ENCODE measurements at regions not wholly inside any gene's neighbourhood (a gene's known extent, or its start where the extent isn't known, plus 50 kb on each side); places are given as distances from the start of the nearest gene placed in this dataset.
A peak's percentile ranks its signal among the peaks of the same experiment; 100 is the strongest.
"Not testable (repeated sequence)": the region's sequence is repeated elsewhere in the genome, so short reads cannot be mapped to it uniquely, and the experiment has no call there.

DNA sequence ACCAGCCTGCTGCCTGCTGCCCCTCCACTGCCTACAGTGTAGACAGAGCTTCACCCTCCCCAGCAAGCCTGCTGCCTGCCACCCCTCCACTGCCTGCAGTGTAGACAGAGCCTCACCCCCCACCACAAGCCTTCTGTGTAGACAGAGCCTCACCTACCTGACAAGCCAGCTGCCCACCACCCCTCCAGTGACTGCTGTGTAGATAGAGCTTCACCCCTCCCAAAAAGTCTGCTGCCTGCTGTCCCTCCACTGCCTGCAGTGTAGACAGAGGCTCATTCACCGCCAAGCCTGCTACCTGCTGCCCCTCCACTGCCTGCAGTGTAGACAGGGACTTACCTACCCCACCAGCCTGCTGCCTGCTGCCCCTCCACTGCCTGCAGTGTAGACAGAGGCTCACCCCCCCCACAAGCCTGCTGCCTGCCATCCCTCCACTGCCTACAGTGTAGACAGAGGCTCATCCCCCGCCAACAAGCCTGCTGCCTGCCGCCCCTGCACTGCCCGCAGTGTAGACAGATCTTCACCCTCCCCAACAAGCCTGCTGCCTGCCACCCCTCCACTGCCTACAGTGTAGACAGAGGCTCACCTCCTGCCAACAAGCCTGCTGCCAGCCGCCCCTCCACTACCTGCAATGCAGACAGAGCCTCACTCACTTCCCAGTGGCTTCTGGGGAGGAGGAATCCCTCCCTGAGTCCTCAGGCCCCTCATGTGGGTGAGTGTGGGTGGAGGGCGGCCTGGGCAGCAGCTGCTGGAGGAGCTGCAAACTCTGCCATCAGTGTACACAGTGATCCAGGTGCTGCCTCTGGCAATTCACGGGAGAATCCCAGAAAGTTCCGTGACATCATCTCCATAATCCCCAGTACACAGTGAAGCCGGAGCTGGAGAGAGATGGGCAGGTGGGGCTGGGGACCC, 140.9 kb downstream of the DLL1 start:
- DNase-seq (ENCODE audit: low read depth in 1 of 2, low spot score in 1 of 2): no peak

DNA sequence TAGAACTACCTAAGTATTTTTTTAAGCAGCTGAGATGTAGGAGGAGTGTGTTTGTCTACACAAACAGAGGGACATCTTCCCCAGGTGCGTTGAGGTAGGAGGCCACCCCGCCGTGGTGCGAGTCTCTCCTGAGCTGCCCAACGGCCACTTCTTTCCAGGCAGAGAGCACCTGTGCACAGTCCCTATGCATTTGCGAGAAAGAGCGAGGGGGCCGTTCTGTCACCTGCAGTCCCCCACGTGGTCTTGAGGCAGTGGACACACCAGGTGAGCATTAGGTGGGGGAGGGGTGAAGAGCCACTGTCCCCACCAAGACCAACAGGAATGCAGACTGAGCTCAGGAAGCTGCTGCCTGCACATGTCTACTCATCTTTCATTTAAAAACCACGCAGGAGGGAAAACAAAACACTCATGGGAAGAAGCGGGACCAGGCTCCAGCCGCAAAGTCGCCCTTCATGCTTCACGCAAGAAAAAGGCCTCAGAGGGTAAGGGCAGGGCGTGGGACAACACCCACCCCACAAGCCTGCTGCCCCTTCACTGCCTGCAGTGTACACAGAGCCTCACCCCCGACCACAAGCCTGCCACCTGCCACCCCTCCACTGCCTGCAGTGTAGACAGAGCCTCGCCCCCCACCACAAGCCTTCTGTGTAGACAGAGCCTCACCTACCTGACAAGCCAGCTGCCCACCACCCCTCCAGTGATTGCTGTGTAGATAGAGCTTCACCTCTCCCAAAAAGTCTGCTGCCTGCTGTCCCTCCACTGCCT, 142.0 kb downstream of the DLL1 start:
- DNase-seq (ENCODE audit: low read depth in 1 of 2, low spot score in 1 of 2): no peak

DNA sequence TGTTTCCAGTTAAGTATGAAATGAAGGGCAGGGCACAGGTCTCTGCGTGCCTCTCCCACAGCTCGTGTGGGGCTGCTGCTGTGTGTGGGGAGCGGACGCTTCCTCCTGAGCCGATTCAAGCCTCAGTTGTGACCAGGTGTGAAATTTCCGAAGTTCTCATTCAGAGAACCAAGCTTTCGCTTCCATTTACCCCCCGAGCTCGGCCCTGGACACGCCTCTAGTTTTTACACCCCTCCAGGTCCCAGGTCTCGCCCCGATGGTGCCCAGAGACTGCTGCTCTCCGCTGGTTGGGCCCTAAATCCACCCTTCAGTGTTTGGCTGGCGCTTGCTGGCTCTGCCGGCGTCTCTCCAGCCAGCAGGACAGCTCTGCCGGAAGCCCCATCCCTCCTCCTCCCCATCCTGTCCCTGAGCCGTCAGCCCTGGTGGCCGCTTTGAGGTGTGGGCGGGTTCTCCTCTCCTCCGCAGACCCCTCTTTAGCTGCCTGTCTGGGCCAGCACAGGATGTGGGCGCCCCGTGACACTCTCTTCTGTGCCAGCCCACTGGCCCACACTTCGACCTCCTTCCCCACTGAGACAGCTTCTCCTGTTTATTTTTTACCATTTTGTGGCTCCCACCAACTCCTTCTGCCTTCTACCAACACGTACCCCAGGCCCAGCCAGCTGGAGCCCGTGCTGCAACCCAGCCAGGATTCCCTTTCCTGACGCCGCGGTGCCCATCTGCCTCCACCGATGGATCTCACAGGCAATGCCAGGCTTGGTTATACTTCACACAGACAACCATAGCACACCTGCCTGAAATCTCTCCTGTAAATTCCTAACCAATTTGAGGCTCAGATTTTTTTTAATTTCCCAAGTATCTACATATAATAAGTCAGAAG, 142.8 kb downstream of the DLL1 start:
- peak; percentile 14 to 18 for DNase-seq (ENCODE audit: low read depth in 1 of 2, low spot score in 1 of 2)

DNA sequence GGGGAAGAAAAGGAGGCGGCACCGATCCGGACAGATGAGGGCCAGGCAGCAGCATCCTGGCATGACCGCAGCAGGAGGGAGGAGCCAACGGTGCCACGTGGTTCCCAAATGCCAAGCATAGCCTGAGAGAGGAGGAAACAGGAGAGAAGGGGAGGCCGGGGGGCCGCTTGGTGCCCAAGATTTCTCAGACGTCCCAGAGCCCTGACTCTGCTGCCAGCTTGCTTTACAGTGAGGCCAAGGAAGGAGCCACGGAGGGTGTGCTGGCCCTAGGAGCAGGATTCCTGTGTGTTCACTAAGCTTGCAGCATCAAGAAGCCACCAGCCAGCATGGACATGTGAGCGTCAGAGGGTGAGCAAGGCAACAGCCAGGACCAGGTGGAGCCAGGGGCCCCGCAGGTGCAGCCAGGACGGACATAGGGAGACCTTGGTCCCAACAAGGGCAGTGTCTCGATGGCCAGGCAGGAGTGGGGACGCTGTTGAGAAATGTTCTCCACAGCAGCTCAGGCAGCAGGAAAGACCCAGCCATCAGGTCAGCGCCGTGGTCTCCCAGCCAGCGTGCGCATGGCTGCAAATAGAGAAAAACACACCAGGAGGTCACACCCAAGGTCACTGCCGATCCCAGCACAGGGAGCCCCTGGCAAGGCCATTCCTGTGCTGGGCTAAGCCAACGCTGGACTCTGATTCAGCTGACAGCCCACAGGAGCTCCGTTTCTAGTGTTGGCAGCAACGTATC, 143.7 kb downstream of the DLL1 start:
- no peak for DNase-seq (ENCODE audit: low read depth in 1 of 2, low spot score in 1 of 2)

DNA sequence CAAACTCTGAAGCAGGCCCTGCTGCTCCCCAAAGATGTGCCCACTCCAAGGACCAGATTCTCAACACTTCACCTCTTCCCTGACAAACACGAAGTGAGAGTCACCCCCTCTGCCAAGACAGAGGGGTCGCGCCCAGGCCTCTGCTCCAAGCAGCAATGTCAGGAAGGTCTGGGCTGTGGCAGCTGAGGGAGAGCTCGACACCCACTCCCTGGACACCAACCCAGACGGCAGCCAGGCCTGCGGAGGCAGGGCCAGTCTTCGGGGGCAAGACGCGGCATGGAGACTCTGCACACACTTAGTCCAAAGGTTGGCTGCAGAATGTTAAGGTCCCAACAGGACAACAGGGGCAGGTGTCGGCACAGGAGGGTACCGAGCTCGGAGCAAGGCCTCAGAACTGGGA, 144.2 kb downstream of the DLL1 start:
- DNase-seq (ENCODE audit: low read depth in 1 of 2, low spot score in 1 of 2): no peak

DNA sequence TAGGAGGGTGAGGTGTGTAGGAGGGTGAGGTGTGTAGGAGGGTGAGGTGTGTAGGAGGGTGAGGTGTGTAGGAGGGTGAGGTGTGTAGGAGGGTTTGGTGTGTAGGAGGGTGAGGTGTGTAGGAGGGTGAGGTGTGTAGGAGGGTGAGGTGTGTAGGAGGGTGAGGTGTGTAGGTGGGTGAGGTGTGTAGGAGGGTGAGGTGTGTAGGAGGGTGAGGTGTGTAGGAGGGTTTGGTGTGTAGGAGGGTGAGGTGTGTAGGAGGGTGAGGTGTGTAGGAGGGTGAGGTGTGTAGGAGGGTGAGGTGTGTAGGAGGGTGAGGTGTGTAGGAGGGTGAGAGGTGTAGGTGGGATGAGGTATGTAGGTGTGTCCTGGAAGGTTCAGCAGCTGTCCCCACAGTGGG, 144.7 kb downstream of the DLL1 start:
- DNase-seq (ENCODE audit: low read depth in 1 of 2, low spot score in 1 of 2): not testable (repeated sequence)

DNA sequence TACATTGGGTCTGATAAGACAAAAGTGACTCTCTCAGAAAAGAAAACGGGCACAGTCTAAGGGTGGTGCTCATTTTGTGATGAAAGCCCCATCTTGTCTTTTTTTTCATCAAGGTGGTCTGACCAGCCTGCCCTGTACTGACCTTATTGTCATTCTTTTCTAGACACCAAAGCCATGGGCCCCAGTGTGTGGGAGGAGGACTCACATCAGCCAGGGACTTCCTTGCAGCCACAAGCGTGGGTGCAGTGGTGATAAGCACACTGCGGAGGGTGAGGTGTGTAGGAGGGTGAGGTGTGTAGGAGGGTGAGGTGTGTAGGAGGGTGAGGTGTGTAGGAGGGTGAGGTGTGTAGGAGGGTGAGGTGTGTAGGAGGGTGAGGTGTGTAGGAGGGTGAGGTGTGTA, 145.2 kb downstream of the DLL1 start:
- not testable (repeated sequence) for DNase-seq (ENCODE audit: low read depth in 1 of 2, low spot score in 1 of 2)

DNA sequence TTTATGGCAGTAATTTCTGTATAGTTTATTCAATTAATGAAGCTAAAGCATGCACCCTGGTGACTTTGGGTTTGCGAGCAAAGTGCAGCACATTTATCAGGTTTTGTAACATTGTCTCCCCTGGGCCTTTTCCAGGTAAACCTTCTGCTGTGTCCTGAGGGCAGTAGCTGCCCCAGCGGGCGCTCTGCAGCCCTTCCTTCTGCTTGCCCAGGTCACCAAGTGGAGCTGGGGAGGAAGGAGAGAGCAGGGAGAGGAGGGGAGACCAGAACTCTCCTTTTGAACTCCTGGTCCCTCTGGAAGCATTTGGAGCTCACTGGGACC, 145.6 kb downstream of the DLL1 start:
- DNase-seq (ENCODE audit: low read depth in 1 of 2, low spot score in 1 of 2): no peak

DNA sequence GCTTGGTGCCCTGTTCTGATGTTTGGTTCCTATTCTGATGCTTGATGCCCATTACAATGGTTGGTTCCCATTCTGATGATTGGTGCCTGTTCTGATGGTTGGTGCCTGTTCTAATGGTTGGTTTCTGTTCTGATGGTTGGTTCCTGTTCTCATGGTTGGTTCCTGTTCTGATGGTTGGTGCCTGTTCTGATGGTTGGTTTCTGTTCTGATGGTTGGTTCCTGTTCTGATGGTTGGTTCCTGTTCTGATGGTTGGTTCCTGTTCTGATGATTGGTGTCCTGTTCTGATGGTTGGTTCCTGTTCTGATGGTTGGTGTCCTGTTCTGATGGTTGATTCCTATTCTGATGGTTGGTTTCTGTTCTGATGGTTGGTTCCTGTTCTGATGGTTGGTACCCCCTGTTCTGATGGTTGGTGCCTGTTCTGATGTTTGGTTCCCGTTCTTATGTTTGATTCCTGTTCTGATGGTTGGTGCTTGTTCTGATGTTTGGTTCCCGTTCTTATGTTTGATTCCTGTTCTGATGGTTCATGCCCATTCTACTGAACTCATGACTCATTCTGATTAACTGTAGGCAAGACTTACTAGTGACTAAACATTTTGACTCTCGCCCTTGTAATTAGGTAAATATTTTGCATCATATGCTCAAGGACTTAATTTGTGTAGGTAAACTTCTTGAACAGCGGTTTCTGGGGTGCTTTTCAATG, 146.2 kb downstream of the DLL1 start:
- no peak for DNase-seq (ENCODE audit: low read depth in 1 of 2, low spot score in 1 of 2)

DNA sequence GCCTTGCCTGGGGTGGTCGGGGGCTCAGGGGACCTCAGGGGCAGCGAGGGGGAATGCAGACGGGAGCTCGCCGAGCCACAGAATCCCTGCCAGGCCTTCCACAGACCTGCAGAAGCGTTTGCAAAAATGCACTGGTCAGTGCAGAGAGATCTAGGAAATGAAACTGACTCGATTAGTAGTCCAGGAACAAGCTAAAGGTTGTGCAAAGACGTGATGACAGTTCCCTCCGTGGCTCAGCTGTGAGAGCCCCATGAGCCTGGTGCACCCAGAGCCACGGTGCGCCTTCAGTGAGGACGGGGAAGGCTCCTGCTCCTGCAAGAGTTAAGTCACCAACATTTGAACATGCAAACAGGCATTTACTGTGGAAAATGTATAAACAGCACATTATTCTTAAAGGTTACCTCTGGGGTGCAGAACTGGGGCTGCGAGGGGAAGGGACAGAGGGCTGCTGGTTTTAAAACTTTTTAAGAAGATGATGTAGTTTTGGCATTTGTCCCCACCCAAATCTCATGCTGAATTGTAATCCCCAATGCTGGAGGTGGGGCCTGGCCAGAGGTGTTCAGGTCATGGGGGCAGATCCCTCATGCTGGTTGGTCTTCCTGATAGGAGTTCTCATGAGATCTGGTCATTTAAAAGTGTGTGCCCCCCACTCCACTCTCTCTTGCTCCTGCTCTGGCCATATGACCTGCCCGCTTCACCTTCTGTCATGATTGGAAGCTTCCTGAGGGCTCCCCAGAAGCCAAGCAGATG, 147.3 kb downstream of the DLL1 start:
- no peak for DNase-seq (ENCODE audit: low read depth in 1 of 2, low spot score in 1 of 2)

DNA sequence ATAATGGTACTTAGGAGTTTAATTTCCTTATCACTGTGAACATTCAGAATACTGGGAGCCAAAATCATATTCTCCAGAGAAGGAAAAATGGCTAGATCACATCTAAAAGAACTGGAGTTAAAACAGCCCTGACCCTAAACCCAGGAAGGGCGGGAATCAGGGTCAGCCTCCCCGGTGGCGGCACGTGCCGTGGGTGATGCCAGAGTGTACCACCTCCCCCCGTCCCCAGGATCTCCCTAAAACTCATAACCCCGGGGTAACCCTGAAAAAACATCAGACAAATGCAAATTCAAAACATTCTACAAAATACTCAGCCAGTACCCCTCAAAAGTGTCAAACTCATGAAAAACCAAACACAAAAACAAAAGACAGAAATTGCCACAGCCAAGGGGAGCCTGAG, 148.3 kb downstream of the DLL1 start:
- no peak for DNase-seq (ENCODE audit: low read depth in 1 of 2, low spot score in 1 of 2)

DNA sequence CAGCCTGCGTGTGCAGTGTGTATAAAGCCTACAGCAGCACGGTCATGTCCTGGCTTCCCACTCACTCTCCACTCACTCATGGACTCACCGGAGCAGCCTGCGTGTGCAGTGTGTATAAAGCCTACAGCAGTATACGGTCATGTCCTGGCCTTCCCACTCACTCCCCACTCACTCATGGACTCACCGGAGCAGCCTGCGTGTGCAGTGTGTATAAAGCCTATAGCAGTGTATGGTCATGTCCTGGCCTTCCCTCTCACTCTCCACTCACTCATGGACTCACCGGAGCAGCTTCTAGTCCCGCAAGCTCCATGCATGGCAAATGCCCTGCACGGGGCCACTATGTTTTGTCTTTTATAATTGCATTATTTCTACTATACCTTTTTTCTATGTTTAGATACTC, 149.8 kb downstream of the DLL1 start:
- DNase-seq (ENCODE audit: low read depth in 1 of 2, low spot score in 1 of 2): not testable (repeated sequence)

DNA sequence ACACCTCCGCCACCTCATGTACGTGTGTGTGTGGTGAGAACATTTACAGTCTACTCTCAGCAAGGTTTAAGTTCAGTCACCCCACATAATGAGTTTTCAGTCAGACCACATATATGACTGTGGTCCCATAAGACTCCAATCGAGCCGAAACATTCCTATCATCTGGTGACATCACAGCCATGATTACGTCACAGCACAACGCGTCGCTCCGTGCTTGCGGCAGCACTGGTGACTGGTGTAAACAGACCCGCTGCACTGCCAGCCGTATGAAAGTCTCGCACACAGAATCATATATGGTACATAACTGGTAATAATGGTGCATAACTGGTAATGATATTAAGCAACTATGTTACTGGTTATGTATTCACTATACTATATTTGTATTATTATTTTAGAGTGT, 150.7 kb downstream of the DLL1 start:
- DNase-seq (ENCODE audit: low read depth in 1 of 2, low spot score in 1 of 2): no peak

DNA sequence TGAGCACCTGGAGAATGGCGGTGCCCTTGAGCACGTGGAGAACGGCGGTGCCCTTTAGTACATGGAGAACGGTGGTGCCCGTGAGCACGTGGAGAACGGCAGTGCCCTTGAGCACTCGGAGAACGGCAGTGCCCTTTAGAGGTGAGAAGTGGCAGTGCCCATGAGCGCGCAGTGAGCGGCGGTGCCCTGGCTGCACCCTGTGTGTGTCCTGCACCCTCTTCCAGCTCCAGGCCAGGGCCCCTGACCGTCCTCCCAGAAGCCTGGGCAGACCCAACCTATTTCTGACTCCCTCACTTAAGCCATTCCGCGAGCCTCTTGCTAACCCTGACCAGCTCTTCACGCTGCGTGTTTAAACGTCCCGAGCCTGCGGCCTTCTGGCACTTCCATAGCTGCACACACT, 151.3 kb downstream of the DLL1 start:
- no peak for DNase-seq (ENCODE audit: low read depth in 1 of 2, low spot score in 1 of 2)

DNA sequence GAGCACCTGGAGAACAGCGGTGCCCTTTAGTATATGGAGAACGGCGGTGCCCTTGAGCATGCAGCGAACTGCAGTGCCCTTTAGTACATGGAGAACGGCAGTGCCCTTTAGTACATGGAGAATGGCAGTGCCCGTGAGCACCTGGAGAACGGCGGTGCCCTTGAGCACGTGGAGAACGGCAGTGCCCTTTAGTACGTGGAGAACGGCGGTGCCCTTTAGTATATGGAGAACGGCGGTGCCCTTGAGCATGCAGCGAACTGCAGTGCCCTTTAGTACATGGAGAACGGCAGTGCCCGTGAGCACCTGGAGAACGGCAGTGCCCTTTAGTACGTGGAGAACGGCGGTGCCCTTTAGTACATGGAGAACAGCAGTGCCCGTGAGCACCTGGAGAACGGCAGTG, 151.8 kb downstream of the DLL1 start:
- not testable (repeated sequence) for DNase-seq (ENCODE audit: low read depth in 1 of 2, low spot score in 1 of 2)

DNA sequence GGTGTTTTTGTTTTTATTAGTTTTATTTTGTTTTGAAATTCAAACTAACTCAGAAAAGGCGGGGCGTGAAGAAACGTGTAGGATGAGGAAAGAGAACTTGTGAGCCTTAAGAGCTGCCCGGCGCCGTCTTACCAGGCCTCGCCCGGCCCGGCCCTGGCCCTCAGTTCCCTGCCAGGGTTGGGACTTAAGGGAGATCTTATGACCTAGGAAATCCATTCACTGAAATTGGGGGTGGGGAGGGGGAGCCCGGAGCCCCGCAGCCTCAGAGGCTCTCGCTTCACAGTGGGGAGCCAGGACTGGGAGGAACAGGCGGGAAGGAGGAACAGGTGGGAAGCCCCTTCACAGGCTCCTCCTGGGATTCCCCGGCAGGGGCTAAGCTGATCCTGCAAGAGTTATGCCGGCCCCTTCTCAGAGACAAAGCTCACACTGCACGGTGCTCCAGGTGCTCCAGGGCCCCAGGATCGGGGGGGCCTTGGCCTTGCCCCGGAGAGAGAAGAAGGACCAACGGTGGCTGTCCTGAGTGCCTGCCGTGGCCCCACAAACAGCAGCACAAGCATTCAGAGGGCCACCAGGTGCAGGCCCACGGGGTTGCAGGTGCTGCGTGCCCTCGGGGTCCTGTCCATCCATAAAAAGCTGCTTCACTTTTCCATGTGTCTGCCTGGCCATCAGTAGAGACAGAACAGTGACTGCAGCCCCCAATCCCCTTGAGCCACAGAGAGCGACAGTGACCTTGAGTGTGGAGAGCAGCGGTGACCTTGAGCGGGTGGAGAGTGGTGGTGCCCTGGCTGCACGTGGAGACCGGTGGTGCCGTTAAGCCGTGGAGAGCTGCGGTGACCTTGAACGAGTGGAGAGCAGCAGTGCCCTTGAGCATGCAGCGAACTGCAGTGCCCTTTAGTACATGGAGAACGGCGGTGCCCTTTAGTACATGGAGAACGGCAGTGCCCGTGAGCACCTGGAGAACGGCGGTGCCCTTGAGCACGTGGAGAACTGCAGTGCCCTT, 152.7 kb downstream of the DLL1 start:
- no peak for DNase-seq (ENCODE audit: low read depth in 1 of 2, low spot score in 1 of 2)

DNA sequence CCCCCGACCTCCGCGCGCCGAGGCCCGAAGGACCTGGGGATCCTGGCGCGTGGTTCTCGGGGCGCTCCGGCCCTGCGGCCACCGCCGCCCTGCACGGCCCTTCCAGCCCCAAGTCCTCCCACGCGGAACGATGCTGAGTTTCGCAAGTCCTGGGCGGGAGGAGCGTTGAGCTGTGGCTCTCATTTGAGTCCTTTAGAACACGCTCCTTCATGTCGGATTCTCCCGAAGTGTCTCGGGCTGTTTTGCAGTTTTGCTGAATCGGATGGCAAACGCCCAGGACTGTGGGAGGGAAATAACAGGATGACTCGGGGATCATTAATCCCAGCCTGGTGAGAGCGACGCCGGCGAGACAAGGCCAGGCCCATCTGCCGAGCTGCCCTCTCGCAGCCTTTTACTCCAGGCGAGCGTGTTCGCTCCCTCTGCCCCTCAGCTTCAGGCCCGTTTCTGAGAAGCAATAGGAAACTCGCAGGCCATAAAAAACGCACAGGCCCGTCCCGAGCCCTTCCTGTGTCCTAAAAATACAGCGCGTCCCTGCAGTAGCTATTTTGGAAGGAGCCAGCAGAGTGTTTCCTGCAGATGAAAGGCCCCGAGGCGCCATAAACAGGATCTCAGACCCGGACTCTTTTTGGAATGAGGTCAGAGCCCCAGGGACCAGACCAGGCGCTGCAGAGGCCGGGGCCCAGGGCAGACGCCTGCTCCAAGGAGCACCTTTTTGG, 153.5 kb downstream of the DLL1 start:
- DNase-seq (ENCODE audit: low read depth in 1 of 2, low spot score in 1 of 2): no peak

All from activated T-helper 1 cell treated with anti-CD3 and anti-CD28 coated beads, Interleukin-2, amount 50 U/mL, for 16 hours (primary cell).